Fibroblast of lung (primary cell): ENCODE measurements at regions not wholly inside any gene's neighbourhood (a gene's known extent, or its start where the extent isn't known, plus 50 kb on each side); places are given as distances from the start of the nearest gene placed in this dataset.

Experiments used
- EZH2 ChIP-seq: IDR thresholded peaks from 2 replicates; pipeline ENCODE4 v1.5.1; 2012; ENCODE audit warnings: low read length, control low read depth, mild to moderate bottlenecking; ENCODE audit errors: missing control alignments
- TF ChIP-seq, protein P1 (sequence below), 2 donors: IDR thresholded peaks in 1 of 2; conservative IDR thresholded peaks in 1 of 2; 1 replicate in 1 of 2; 2 replicates in 1 of 2; pipeline ENCODE4 v1.5.1; 2011 to 2012; ENCODE audit warnings: low read length in 2 of 2, control low read depth in 1 of 2, inconsistent platforms in 1 of 2, low read depth in 1 of 2, mild to moderate bottlenecking in 1 of 2

DNA sequence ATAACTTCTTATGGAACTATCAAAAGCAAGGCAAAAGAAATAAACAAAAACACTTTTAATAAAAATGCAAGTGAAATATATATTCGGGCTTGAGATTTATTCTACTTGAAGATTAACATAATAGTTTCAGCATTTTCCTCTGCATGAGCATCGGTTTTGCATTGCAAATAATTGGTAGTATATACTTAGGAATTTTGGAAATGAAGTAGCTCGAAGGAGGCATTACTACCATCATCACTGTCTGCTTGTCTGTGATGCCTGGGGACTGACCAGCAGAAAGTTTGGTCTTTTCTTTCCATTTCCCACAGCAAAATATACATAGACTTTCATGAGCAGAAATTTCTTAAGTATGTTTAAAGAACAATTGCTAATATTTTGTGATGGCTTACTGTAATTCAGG is 570.7 kb downstream of the HTR1B start:
- TF ChIP-seq, protein P1, sequence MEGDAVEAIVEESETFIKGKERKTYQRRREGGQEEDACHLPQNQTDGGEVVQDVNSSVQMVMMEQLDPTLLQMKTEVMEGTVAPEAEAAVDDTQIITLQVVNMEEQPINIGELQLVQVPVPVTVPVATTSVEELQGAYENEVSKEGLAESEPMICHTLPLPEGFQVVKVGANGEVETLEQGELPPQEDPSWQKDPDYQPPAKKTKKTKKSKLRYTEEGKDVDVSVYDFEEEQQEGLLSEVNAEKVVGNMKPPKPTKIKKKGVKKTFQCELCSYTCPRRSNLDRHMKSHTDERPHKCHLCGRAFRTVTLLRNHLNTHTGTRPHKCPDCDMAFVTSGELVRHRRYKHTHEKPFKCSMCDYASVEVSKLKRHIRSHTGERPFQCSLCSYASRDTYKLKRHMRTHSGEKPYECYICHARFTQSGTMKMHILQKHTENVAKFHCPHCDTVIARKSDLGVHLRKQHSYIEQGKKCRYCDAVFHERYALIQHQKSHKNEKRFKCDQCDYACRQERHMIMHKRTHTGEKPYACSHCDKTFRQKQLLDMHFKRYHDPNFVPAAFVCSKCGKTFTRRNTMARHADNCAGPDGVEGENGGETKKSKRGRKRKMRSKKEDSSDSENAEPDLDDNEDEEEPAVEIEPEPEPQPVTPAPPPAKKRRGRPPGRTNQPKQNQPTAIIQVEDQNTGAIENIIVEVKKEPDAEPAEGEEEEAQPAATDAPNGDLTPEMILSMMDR (conservative IDR thresholded peaks at IDR 0.05 in 1 of 2, IDR thresholded peaks at IDR 0.05 in 1 of 2; ENCODE audit: low read depth in 1 of 2, low read length in 2 of 2): no peak
- TF ChIP-seq EZH2: no peak
